ENCODE measurements at regions not wholly inside any gene's neighbourhood (a gene's known extent, or its start where the extent isn't known, plus 50 kb on each side); places are given as distances from the start of the nearest gene placed in this dataset.
A peak's percentile ranks its signal among the peaks of the same experiment; 100 is the strongest.

- no peaks in the 10 kb centered on the region for H3K4me1 Mint-ChIP-seq
- H3K27ac Mint-ChIP-seq (ENCODE audit: unreplicated experiment), result no peak overlapping the region
- peaks cover 60% of the 10 kb centered on the region for H3K27me3 Mint-ChIP-seq (ENCODE audit: low read depth)
- H3K36me3 Mint-ChIP-seq (ENCODE audit: low read depth), result no peaks in the 10 kb centered on the region
- no peaks in the 10 kb centered on the region for H3K9me3 Mint-ChIP-seq
- H3K4me3 Mint-ChIP-seq, result no peak overlapping the region
- DNase-seq (ENCODE audit: low read depth, low spot score), result no peak
- TF ChIP-seq, protein P1, sequence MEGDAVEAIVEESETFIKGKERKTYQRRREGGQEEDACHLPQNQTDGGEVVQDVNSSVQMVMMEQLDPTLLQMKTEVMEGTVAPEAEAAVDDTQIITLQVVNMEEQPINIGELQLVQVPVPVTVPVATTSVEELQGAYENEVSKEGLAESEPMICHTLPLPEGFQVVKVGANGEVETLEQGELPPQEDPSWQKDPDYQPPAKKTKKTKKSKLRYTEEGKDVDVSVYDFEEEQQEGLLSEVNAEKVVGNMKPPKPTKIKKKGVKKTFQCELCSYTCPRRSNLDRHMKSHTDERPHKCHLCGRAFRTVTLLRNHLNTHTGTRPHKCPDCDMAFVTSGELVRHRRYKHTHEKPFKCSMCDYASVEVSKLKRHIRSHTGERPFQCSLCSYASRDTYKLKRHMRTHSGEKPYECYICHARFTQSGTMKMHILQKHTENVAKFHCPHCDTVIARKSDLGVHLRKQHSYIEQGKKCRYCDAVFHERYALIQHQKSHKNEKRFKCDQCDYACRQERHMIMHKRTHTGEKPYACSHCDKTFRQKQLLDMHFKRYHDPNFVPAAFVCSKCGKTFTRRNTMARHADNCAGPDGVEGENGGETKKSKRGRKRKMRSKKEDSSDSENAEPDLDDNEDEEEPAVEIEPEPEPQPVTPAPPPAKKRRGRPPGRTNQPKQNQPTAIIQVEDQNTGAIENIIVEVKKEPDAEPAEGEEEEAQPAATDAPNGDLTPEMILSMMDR (conservative IDR thresholded peaks at IDR 0.05), result no peak
Observed at GRCh38 chr9:36763778-36764177, 191.1 kb downstream of the MELK start.

- no peak overlapping the region for H3K4me3 Mint-ChIP-seq
- no peak overlapping the region for H3K27ac Mint-ChIP-seq (ENCODE audit: unreplicated experiment)
- no peak for DNase-seq (ENCODE audit: low read depth, low spot score)
- TF ChIP-seq, protein P1 (conservative IDR thresholded peaks at IDR 0.05), result no peak
- H3K36me3 Mint-ChIP-seq (ENCODE audit: low read depth), result no peaks in the 10 kb centered on the region
- peaks cover 60% of the 10 kb centered on the region for H3K27me3 Mint-ChIP-seq (ENCODE audit: low read depth)
- no peaks in the 10 kb centered on the region for H3K9me3 Mint-ChIP-seq
- peaks cover 4% of the 10 kb centered on the region for H3K4me1 Mint-ChIP-seq
Observed at GRCh38 chr9:36764364-36765076, 191.8 kb downstream of the MELK start.

- TF ChIP-seq, protein P1 (conservative IDR thresholded peaks at IDR 0.05), result no peak
- DNase-seq (ENCODE audit: low read depth, low spot score), result no peak
- H3K4me1 Mint-ChIP-seq, result peaks cover 4% of the 10 kb centered on the region
- no peaks in the 10 kb centered on the region for H3K9me3 Mint-ChIP-seq
- no peaks in the 10 kb centered on the region for H3K36me3 Mint-ChIP-seq (ENCODE audit: low read depth)
- H3K27me3 Mint-ChIP-seq (ENCODE audit: low read depth), result peaks cover 60% of the 10 kb centered on the region
- no peak overlapping the region for H3K4me3 Mint-ChIP-seq
- no peak overlapping the region for H3K27ac Mint-ChIP-seq (ENCODE audit: unreplicated experiment)
Observed at GRCh38 chr9:36765077-36765390, 192.3 kb downstream of the MELK start.

- DNase-seq (ENCODE audit: low read depth, low spot score), result peak; percentile 83
- H3K4me3 Mint-ChIP-seq, result no peak overlapping the region
- H3K36me3 Mint-ChIP-seq (ENCODE audit: low read depth), result no peaks in the 10 kb centered on the region
- H3K9me3 Mint-ChIP-seq, result no peaks in the 10 kb centered on the region
- peaks cover 57% of the 10 kb centered on the region for H3K27me3 Mint-ChIP-seq (ENCODE audit: low read depth)
- TF ChIP-seq, protein P1 (conservative IDR thresholded peaks at IDR 0.05), result no peak
- H3K27ac Mint-ChIP-seq (ENCODE audit: unreplicated experiment), result no peak overlapping the region
- peaks cover 4% of the 10 kb centered on the region for H3K4me1 Mint-ChIP-seq
Observed at GRCh38 chr9:36765468-36766341, 193.0 kb downstream of the MELK start.

GRCh38 chr9:36768677-36769076, 196.0 kb downstream of the MELK start:
- Mint-ChIP-seq H3K4me1 (peaks cover 4% of the 10 kb centered on the region), H3K4me3 (no peak overlapping the region), H3K9me3 (no peaks in the 10 kb centered on the region), H3K36me3 (ENCODE audit: low read depth) (no peaks in the 10 kb centered on the region), H3K27ac (ENCODE audit: unreplicated experiment) (no peak overlapping the region), H3K27me3 (ENCODE audit: low read depth) (peaks cover 68% of the 10 kb centered on the region)
- TF ChIP-seq, protein P1 (conservative IDR thresholded peaks at IDR 0.05), result no peak
- no peak for DNase-seq (ENCODE audit: low read depth, low spot score)

Data from neural crest cell (in vitro differentiated cells).